ENCODE measurements at regions not wholly inside any gene's neighbourhood (a gene's known extent, or its start where the extent isn't known, plus 50 kb on each side); places are given as distances from the start of the nearest gene placed in this dataset.

DNA sequence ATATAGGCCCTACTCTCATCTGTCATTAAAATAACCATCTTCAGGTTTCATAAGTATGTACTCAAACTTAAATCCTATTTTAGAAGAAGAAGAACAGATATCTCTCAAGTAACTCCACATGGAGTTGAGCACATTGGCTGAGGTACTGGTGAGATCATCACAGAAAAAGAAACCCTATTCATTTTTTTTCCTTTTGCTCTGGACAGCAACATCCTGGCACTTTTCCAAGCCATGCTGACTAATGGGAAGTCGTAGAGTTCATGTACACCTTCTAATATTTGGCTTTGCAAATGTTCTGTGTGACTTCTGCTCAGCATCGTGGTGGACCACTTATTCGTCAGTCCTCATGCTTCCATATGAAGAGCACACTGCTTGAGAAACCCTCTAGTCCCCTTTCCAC is 336.0 kb upstream of the KCNH8 start:
- no peak for DNase-seq

DNA sequence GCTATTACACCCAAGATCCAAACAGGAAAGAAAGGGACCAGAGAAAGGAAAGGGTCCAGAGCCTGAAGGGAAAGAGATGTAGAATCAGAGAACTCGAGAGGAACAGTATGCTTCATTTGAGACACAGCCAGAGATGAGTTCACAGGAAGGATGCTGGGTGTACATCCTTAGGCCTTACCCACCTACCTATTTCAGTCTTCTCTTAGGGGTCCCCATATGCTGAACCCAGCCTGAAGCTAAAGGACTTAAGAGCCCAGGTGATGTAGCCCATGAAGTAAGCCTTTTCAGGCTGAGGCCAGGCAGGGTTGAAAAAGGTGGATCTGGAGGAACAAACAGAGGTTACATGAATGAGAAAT is 338.0 kb upstream of the KCNH8 start:
- no peak for DNase-seq

DNA sequence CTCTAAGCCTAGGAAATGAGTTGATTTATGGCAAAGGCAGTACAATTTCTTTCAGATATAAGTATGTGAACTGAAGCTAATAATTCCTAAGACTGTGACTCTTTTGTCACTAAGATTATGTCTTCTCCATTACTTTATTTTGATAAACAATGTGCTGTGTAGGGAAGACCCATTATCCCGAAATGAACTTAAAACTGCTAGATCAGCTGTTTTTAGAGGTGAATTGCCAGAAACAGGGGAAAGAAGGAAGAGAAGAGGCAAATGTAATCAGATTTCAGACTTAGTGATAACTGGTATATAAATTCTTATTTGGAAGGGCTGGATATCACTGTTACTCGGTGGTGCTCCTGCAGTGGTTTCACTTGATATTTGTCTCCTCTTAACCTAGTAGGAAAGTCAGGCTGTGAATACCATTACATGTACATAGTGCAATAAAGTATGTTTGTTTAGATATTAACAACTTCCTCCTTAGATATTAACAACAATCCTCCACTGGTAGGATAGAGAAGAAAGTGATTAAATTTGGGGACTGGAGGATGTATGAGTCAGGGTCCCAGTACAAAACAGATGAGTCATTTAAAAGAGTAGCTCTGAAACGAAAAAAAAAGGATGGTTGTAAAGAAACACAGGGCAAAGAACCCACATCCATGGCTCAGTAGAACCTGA is 338.5 kb upstream of the KCNH8 start:
- DNase-seq: no peak

DNA sequence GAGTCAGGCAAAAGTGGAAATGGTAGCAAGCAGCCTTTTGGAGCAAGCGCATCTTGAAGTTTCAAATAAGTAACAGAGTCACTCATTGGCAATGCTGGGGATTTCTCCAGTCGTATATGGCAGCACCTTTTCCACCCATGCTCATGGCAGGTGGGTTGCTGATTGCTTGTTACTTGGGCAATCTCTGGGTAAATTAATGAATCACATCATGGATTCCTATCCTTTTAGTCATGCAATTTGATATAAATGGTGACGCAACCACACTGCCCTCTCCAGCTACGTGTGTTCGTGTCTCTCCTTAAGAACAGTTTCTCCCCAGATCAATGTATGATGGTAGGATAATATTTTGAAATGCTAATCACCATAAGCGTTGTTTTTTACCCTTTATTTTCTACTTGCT is 339.9 kb upstream of the KCNH8 start:
- DNase-seq: no peak

DNA sequence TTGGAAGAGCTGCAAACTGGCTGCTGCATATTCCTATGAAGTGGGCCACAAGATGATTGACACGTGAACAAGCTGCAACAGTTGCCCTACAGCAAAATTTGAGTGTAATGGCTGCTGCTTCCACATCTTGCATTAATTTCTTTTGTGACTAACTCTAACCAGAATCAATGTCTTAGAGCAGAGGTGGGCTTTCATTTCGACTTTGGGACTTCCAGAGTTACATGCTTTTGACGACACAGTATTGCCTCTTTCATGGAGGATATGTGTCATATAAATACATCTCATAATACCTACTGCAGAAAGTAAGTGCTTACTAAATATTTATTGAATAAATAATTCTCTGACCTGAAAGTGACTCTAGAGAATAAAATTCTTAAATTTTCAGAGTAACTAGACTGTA is 340.7 kb upstream of the KCNH8 start:
- no peak for DNase-seq

DNA sequence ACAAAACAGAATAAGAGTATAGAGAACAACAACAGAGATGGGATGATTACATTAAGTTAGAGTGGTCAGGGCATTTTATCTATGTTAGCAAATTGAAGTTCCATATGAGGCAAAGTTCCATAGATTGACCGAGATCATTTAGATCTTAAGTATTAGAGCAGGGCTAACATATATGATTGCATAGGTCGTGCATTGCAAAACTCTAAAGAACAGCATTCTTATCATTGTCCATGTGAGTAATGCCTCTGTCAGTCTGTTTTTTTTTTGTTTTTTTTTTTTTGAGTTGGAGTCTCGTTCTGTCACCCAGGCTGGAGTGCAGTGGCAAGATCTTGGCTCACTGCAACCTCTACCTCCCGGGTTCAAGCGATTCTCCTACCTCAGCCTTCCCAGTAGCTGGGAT is 341.7 kb upstream of the KCNH8 start:
- no peak for DNase-seq

DNA sequence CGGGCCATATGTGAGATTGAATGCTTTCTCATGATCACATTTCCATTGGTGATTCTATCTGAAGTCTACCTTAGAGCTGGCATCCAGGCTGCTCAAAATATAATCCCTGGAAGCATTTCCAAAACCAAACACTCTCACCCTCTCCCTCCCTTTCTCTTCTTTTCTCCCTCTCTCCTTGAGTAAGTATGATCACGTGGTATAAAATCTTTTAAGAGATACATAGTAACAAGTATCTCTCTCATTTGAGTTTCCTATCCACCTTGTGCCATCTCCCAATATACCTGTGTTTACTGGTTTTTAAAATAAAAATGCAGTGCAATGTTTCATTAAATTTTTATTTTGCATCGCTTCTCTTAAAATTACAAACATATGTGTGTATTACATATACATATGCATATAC is 350.9 kb upstream of the KCNH8 start:
- no peak for DNase-seq

DNA sequence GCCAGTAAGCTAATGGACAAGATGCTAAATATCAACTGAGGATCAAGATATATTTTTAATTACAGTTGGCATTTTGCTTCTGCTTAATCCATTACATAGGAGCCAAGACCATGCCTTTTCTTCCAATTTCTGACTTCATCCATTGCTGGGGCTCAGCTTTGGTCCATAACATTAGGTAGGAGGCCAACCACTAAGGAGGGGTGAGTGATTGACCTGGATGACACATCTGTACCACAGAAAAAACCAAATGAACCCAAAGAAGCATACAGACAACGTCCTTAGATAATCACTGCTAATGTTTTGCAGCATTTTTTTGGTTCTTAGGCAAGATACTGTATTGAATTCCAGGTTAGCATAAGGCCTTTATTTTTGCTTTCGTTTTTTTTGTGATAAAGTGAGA is 353.2 kb upstream of the KCNH8 start:
- DNase-seq: no peak

DNA sequence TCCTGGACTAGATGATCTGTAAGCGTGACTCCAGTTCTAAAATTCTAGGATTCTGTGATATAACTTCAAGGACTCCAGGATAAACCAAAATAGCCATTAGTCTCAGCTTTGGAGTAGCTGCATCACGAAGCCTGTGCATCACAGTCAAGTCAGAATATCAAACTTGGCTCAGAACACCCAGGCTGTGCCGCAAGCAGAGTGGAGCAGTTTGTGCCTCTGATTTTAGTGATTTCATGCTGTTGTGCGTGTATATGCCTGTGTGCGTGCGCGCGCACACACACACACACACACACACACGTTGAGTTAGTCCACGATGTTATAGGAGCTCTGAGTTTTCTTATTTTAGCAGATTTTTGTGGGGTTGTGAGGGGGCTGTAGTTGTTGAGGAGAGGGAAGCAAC is 356.6 kb upstream of the KCNH8 start:
- DNase-seq: no peak

DNA sequence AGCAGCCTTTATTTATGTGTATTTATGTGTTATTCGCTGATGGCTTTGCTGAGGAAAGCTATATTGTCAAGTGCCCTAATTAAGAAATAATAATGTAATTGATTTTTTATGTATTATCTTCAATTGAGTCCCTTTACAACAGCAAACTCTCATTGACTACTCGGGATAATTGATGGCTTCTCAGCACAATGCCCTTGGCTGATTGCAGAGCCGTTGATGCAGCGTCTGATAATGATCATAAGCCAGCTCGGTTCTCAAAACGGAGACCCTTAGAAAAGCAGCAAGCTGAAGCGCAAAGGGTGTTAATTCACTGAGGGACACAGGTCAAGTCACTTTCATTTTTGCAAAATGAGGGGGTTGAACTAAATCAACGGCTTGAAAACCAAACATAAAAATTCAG is 357.1 kb upstream of the KCNH8 start:
- DNase-seq: no peak

DNA sequence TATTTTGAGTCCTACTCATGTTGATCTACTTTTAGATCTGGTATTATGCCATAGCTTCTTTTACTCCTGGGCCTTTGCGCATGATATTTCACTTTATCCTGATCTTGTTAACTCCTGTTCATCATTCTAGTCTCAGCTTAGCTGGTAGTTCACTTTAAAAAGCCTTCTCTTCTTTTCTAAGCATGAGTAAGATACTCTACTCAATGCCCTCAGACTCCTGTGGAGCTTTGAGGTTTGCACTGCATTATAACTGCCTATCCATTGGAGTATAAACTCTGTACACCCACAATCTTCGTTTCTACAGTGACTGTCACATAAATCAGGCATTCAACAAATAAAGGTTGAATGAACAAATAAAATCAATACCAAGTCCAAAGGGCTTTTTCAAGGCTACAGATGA is 357.9 kb upstream of the KCNH8 start:
- DNase-seq: no peak

DNA sequence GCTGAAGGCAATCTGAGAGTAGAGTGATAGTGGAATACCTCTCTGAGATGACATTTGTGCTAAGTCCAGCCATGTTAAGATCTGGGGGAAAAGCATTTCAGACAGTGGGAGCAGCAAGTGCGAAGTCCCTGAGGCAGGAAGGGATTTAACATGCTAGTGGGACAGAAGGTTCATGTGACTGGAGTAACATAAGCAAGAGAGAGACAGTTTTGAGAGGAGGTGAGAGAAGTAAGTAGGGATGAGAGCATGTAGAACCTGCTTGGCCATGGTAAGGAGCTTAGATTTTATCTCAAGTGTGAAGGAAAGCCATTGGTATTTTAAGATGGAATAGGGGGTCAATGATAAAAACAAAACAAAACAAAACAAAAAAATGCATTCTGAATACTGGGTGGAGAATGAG is 358.6 kb upstream of the KCNH8 start:
- no peak for DNase-seq

DNA sequence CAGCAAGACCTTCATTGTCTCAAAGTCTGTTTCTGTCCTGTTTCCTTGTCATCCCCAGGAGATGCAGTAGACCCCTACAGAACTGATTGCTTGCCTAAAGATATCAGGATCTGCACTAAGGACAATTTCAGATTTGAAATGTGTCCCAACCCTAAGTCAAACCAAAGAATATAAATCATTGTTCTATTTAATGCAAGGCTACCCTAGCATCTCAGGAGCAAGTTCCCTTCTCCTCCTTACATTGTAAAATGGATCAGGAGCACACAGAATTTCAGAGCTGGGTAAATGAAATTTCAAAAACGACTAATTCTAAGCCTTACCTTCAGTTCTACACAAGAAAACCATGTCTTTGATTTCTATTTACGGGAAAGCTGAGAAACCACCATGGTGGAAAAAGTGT is 360.9 kb upstream of the KCNH8 start:
- no peak for DNase-seq

DNA sequence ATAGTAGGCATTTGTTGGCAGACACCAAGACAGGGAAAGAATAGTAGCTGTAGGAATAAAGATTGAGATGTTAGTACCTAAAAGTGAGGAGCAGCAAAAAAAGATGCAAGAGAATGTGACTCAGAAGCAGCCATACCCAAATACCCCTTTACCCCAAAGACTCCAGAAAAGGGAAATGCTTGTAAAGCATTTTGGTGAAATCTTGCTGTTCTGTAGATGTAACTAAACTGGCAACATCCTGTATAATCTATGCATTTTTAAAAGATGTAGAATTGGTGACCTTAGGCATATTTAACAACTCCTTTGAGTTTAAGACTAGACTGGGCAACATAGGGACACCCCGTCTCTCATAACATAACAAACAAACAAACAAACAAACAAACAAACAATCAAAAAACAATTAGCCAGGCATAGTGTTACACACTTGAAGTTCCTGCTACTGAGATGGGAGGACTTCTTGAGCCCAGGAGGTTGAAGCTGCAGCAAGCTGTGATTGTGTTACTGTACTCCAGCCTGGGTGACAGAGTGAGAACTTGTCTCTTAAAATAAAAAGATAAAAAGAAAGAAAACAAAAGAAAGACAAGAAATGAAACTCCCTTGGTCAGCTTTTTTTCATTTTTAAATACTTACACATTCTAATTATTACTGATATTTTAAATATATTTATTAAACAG is 361.5 kb upstream of the KCNH8 start:
- DNase-seq: no peak

DNA sequence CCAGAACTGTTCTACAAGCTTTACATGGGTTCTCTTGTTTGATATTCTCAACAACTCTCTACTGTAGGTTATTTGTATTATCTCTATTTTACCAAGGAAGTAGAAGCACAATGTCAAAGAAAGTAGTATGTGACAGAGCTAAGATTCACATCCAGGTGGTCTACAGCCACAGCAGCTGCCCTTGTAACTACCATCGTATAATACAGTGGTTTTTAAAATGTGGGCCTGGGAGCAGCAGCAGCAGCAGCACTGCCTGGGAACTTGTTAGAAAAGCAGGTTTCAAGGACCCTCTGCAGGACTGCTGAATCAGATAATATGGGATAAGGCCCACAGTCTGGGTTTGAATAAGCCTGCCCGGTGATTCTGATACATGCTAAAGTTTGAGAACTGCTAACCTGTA is 357.1 kb upstream of the SATB1 start:
- DNase-seq: no peak

DNA sequence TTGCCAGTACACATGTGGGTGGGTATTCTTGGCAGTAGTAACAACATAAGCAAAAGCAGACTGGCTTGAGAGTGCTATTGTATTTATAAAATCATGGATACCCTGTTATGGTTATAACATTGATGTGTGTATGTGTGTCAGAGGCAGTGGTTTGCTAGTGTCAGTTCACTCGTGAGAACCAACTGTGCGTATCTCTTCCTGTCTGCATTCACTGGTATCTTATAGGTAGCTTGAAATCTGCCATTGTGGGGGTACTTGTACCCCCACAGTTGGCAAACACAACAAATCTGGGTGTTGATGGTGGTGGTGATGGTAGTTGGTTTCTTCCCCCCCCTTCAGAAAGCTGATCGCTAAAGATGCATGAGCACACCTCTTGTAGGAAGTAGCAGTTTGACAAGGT is 355.8 kb upstream of the SATB1 start:
- DNase-seq: no peak

DNA sequence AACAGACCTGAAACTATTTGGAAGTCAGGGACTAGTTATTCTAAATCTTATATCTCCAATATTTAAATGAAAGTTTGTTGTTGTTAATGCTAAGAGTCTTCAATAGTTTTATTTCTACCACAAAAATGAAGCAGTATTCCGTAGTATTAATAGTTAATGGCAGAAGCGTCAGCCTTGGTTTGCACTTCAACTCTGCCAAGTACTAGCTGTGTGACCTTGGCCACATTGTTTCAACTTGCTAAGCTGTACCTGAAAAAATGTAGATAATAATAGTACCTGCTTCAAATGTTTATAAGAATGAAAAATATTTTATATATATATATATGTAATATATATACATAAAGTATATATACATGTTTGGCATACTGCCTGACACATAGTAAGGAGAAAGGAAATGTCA is 354.6 kb upstream of the SATB1 start:
- DNase-seq: no peak

DNA sequence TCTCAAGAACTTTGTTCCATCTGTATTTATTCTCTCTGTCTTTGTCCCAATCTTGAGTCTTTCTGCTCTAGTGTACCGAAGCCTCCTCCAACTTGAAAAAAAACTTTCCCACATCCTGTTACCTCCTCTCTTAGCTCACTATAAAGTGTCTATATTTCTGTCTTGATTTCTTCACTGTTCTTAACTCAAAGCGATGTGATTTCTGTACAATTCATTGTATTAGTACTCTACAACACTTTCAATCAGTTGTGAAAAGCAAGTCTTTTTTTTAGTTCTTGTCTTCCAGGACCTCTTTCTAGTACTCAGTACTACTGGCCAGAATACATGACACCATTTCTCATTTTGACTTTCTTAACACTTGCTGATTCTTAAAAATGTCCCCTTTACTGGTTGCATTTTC is 353.5 kb upstream of the SATB1 start:
- no peak for DNase-seq

DNA sequence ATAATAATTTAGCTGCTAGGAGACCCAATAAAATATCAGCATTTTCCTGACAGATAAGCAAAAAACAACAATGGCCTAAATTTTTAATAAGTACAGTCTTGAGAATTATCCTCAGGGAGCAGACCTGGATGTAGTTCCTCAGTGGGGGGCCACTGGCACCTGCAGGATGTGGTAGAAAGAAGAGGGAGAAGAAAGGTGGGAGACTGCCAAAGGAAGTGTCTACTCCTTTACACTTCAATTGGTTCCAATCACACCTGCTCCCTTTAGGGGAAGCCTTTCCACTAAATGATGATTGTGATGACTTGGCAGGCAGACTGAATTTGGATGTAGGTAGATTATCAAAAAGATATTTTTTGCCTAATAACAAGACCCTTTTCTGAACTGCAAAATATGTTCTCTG is 353.0 kb upstream of the SATB1 start:
- no peak for DNase-seq

DNA sequence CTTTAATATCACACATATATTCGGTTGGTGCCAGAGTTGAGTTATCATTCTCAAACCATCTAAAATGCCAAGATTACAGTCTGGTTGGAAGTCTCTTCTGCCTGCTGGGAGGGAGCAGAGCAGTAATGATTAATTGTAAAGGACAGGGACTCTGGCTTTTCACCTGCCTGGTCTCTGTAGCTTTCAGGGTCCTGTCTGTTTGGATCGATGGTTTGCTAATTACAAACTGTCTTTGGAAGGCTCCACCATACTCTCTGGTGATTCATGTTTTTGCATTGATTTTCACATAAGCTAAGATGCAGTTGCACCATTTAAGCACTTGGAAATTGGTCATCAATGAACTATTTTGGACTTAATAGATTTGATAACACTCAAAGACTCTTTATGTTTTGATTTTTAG is 350.4 kb upstream of the SATB1 start:
- DNase-seq: no peak

DNA sequence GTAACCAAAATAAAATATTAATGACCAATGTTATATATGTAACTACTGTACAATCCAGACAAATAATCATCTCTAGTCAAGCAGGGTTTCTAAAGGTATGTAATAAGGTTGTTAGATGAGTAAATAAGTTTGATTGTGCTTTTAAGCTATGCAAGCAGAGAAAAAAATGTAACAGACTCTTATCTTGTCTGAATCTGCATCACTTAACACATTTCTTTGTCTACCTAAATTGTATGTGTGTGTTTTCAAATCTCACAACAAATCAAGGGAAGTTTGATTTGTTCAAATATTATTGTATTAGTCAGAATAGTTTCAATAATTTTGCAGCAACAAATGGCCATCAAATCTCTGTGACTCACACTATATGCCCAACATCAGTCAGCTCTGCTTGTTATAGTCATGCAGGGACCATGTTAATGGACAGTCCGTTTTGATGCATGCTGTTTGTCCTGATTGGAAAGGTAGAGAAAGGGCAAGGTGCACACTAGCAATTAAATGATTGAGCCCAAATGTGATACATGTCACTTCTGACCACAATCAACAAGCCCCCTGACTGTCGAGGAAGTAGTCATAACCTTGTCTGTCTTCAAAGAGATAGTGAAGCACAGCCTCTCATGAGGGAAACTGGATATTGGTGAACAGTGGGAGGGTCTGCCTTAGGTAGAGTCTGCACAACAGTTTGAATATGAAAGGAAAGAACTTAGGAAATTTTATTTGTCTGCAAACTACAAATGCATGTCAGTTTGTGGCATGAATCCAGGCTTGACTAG is 349.4 kb upstream of the SATB1 start:
- DNase-seq: no peak

DNA sequence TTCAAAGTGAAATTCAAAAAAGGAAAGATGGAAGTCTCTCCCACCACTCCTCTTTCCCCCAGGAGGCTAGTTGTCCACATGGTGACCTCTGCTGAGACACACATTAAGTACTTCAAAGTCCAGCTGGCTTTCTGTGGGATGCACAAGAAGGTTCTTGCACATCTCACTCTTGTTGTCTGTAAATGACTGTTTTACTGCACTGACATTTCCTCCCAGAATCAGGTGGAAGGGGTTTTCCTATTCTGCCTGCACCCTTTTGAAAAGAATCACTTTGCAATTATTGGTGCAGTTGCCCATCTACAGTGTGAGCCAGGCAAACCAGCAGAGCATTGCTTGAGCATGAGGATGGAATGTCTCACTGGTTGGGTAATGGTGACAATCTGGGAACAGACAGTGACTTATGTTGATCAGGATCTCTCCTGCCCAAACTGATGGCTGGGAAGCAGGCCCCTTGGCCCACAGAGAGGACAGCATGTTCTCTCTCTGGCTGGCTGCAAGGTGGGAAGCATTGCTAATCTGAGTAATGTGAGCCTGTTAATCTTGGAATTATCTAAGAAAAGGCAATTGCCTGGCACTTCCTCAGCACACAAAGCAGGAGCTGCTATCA is 347.7 kb upstream of the SATB1 start:
- no peak for DNase-seq

DNA sequence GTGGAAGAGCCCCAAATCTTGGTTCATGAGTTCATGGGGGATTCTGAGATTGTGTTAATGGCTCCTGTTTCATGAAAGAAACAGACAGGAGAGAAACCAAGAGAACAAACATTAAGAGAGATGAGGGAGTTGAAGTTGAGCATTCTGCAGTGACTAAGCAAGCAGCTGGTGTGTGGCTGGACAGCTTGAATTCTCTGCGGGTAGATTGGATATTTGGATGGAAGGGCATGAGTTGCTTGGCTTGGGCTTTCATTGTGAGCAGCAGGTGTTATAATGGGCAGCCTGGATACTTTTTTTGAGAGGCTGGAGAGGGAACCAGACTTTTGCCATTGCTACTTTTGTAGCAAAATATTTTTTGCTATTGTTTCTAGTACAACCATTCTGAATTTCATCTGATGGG is 346.8 kb upstream of the SATB1 start:
- DNase-seq: no peak

DNA sequence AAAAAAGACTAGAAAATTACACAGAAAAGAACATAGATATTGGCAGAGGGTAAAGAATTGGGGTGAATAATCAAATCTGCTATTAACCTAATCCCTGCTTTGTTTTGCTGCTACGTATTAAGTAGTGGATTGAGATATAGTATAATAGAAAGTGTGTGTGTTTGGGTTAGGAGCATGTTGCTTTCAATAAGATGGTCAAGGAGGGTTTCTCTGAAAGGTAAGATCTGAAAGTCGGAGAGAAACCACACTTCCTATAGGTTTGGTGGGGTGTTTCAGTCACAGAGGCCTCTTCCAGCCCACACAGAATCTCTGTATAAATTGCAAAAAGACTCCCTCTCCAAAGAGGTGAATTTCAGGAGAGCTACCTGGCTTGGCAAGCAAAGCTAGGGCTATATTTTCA is 345.7 kb upstream of the SATB1 start:
- no peak for DNase-seq
